Nucleus accumbens (tissue), 56 donors: ENCODE measurements at regions not wholly inside any gene's neighbourhood (a gene's known extent, or its start where the extent isn't known, plus 50 kb on each side); places are given as distances from the start of the nearest gene placed in this dataset.
"Not testable (repeated sequence)": the region's sequence is repeated elsewhere in the genome, so short reads cannot be mapped to it uniquely, and the experiment has no call there.

ENCODE experiments used
- DNase-seq, 56 donors: peaks; one replicate each; lab custom pipeline; 2025; lab: John Stamatoyannopoulos, UW

DNA sequence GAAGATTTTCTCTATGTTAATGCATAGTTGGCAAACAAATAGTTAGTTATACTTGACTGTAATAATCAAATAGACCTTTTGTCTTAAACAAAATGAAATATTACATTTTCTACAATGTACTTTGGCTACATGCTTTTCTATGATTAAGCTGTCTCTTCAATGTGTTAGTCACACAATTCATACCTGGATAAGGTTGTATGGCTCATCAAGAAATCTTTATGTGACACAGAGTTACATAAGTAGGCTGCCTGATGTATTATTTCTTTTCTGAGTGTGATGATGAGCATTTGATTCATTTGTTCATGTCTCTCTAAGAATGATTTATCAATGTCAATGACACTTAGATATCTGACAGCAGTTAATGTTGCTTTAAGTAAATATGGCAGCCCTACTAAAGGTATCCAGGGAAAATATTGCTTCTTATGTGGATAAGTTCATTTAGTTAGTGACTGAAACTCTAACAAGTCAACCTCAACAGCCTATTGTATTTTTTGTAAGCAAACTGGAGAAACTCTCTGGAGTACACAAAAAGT is 157.4 kb upstream of the SOX2 start:
- DNase-seq: no peak

DNA sequence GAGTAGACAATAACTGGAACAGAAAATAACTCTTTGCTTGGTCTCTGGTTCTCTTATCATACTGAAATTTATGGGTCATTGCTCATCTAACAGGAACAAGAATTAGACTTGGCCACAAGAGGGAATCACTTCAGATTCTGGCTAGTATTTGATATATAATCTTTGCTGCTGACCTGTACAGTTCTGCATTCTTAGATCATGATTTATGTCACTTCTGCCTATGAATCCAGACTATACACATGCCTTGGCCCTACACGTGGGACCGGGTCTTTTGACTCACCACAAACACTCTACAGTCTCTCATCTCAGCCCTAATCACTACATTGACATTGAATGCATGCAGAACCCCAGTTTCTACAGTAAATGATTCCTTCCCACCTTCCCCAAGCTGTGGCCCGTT is 162.5 kb upstream of the SOX2 start:
- DNase-seq: no peak

DNA sequence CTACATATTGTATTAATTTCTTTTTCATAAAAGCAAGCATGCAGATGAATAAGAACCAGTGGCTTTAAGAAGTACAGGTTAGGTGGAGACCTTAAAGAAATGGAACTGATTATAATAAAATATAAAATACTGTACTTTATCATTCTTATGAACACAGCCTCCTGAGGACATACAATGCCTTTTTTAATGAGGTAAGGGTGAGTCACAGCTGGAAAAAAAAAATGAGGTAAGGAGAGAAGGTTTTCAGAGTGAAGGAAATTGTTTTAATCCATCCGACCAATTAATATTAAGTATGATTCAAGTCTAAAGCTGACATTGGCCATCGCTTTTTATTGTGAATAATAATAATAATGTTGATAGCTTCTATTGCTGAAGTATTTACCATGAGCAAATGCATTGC is 170.3 kb upstream of the SOX2 start:
- no peak for DNase-seq

DNA sequence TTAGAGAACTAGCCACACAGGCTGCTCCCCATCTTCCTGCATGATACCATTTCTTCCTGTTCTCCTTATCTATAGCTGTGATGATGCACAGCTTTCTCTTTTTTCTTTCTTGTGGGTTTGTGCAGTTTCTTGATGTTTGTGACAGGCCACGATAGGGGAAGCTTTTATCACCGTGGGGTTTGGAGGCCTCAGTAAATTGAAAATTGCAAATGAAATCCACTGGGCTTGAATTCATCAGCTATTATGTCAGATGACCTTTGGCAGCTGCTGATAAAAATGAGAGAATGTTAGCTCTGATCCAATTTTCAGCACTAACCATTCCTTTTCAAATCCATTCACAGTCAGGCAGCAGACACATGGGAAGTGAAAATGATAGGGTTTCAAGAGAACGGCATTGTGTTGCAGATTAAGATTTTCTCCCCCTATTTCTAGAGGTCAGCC is 176.9 kb upstream of the SOX2 start:
- no peak for DNase-seq

DNA sequence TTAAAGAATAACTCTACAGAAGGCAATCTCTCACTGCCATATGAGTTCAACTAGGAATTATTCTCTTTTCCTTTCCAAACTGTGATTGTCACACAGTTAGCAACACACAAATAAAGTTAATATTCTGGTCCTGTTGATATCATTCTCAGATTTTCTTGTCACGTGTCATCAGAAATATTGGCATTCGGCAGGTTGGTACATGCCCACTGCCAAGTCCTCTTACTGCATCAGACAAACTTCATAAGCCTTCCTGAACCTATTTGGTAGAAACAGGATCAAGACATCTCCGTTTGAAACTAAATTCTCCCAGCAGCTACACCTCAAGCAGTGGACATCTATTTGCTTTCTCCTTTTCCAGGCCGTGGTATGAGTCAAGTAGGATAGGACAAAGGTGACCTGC is 177.9 kb upstream of the SOX2 start:
- no peak for DNase-seq

DNA sequence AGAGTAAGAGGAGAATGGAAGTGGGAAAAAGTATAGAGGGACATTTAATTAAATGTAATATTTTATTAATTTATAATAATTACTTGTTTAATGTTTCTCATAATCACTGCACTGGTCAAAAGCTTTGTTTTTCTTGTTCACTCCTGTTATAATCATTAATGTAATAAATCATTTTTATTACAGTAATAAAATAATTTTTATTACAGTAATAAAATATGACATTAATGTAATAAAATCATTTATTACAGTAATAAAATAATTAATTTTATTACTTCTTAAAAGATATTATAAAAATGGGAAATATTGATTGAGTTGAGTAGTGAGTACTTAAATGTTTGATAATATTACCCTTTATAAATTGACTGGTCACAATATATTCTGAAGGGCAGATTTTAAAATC is 181.1 kb upstream of the SOX2 start:
- no peak for DNase-seq

DNA sequence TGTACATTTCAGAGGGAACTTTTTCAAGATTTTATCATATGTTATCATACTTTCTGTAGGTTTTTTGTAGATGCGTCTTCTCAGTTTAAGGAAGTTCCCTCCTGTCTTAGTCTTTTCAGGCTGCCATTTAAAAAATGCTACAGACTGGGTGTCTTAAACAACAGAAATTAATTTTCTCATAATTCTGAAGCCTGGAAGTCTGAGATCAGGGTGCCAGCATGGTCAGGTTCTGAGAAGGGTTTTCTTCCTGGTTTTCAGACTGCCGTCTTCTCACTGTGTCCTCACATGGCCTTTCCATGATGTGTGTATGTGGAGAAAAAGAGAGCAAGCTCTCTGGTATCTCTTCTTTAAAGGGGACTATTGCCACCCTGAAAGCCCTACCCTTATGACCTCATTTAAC is 189.9 kb upstream of the SOX2 start:
- DNase-seq: no peak

DNA sequence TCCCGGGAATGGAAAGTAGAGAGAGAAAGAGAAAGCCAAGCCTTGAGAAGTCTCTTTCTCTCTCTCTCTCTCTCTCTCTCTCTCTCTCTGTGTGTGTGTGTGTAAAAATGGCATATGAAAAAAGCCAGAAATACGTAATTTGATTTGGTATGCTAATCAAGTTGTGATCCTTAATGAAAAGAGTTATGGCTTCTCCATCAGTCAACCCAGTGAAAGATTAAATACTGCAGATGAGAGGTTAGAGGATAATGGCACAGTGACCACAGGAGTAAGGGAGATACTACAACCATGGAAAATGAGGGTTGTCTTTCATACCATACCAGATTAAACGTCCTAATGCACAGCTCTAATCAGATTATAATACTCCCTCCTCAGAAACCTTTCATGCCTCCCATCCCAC is 193.5 kb upstream of the SOX2 start:
- DNase-seq: no peak

DNA sequence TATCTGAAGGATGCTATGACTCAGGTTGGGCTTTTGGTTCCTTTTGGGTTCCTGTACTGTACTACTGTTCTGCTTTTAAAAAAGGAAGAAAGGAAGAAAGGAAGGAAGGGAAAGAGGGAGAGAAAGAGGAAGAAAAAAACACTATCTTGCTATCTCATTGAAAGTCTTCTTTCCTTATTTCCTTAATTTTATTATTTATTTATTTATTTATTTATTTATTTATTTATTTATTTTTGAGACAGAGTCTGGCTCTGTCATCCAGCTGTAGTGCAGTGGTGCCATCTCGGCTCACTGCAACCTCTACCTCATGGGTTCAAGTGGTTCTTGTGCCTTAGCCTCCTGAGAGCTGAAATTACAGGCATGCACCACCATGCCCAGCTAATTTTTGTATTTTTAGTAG is 198.9 kb upstream of the SOX2 start:
- no peak for DNase-seq

DNA sequence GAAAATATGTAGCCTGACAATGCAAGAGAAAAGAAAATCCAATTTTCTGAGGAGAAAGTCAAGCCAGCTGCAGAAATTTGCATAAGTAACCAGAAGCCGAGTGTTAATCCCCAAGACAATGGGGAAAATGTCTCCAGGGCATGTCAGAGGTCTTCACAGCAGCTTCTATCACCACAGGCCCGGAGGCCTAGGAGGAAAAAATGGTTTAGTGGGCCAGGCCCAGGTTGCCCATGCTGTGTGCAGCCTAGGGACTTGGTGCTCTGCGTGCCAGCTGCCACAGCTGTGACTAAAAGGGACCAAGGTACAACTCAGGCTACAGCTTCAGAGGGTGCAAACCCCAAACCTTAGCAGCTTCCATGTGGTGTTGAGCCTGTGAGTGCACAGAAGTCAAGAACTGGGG is 201.2 kb upstream of the SOX2 start:
- no peak for DNase-seq

DNA sequence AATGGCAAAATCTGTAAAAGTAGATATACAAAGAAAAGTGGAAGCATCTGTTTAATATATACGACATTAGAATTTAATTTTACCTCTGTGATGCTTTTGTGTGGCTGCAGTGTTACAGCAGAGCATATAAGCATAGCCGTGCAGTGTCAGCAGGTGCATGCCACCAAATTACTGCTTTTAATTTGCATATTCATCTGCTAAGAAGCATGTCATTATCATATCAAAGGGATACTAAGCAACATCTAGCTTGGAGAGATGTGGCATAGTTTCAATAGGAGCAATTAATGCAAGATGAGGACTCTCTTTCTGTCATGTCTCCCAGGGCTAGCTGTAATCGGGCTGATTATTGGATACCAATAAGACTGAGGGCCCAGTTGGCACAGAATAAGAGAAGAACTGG is 214.4 kb upstream of the SOX2 start:
- DNase-seq: no peak

DNA sequence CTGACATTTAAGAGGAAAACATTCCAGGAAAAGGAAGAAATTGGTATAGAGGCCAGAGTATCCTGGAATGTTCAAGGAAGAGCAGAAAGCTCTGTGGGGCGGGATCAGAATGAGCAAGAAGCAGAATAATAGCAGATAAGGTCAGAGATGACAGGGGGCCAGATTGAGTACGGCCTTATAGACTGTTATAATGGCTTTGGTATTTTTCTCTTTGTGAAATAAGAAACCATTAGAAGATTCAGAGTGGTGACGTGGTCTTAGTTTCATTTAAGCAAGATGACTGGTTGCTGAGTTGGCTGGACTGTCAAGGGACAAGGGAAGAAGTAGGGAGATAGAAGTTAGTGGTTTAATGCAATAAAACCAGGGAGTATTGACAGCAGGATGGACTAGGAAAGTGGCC is 218.3 kb upstream of the SOX2 start:
- DNase-seq: no peak

DNA sequence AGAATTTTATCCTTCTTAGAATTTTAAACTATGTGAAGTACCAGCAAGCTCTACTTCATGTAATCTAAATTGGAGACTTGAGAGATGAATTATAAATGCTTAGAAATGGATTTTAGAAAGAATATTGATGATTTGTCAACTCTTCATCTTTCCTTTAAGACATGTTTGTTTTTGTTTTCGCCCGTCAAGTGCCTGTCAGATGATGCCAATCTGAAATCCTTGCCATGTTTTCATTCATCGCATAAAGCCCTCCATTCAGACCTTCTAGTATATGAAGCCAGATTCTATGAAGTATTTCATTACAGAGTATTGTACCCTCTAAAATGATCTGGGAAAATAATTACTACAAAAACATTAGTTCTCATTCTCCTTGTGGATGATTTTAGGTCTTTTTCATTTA is 223.2 kb upstream of the SOX2 start:
- DNase-seq: peak in 1 of 56 donors; percentile 6

DNA sequence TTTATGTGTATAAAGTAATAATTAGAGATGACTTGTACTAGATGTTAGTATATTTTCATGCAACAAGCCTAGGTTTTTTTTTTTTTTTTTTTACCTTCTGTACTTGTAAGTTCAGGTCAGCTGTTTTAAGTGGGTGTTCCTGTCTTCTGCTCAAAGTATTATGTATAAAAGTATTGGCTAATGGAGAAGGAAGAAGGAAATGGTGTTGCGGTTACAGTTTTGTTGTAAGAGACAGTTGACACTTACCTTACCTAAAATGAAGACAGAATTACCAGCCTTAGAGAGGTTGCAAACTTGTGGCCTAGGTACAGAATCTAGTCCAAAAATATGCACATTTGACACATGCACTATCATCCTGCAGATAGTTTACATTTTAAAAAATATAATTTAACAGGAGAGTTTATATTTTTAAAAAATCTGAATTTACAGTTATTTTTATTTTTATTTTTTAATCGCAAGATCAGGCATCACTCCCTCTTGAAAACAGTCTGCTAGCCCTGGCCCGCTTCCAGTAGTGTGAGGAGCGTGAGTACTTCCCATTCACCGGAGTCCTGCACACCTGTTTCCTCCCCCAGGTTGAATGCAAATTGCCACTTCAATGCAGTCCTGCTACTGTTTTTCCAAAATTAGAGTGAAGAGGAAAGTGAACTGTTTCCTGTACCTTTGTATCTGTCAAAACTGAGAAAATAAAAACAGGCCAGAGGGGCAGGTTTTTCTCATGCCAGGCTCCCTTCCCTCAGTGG is 224.3 kb upstream of the SOX2 start:
- peak in 4 of 56 donors; percentile 2 to 35 (median 16) for DNase-seq

DNA sequence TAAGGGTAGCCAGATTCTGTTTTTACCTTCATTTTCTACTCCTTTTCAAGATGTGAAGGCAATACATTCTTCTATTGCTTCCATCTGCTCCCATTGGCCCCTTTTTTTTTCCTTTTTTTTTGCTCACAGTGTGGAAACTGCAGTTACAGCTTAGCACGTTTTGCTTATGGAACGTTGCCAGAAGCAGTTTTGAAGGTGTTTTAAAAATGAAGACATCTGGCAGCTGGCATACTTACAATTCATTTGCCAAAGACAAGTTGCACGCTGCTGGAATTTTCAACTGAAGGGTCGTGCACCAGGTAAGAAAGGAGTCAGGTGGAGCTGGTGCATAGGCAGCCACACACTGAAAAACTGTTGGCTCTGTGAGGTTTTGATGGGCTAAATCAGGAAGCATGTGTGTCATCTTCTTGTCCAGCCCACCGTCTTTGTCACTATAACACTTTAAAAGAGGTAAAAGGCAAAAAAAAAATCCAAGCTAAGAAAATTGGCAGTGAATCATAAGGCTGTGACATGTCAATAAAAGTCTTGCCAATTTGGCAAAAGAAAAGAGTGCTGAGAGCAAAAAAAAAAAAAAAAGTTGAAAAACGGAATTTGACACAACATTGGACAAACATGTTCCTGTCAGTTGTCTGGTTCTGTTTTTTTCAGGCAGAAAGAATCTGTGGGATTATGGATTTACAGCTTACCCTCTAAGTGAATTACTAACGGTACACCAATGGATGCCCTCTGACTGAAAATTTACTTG is 225.4 kb upstream of the SOX2 start:
- peak in 3 of 56 donors; percentile 4 to 16 (median 8) for DNase-seq

DNA sequence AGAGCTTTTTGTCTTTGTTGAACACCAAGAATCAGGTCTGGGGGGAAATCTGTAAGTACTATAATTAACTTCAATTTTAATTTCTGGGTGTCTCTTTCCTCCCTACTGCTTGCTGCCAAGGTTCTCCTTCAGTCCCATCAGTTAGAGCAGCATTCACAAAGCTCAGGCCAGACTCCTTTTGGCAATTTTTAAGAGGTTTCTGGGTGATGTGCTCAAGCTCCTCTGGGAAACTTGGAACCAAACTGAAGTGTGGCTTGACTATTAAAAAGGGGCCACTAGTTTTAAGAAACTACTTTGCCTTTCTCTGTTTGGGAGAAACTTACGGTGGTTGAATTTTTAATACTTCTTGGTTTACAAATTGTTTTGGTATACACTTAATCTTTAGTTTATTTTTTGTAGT is 227.7 kb upstream of the SOX2 start:
- peak in 8 of 56 donors; percentile 3 to 42 (median 30) for DNase-seq

DNA sequence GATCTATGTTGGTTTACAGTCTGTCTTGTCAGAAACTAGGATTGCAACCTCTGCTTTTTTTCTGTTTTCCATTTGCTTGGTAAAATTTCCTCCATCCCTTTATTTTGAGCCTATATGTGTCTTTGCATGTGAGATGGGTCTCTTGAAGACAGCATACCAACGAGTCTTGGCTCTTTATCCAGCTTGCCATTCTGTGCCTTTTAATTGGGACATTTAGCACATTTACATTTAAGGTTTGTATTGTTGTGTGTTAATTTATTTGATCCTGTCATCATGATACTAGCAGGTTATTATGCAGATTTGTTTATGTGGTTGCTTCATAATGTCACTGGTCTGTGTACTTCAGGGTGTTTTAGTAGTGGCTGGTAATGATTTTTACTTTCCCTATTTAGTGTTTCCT is 236.6 kb upstream of the SOX2 start:
- not testable (repeated sequence) for DNase-seq

DNA sequence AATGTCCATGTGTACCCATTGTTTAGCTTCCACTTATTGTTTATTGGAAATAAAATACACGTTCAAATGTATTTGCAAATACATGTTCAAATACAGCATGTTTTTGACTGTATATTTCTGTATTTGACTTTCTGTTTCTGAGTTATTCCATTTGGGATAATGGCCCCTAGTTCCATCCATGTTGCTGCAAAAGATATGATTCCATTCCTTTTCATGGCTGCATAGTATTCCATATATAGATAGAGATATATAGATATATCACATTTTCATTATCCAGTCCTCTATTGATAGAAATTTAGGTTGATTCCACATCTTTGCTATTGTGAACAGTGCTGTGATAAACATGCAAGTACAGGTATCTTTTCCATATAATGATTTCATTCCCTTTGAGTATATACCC is 241.4 kb upstream of the SOX2 start:
- DNase-seq: no peak

DNA sequence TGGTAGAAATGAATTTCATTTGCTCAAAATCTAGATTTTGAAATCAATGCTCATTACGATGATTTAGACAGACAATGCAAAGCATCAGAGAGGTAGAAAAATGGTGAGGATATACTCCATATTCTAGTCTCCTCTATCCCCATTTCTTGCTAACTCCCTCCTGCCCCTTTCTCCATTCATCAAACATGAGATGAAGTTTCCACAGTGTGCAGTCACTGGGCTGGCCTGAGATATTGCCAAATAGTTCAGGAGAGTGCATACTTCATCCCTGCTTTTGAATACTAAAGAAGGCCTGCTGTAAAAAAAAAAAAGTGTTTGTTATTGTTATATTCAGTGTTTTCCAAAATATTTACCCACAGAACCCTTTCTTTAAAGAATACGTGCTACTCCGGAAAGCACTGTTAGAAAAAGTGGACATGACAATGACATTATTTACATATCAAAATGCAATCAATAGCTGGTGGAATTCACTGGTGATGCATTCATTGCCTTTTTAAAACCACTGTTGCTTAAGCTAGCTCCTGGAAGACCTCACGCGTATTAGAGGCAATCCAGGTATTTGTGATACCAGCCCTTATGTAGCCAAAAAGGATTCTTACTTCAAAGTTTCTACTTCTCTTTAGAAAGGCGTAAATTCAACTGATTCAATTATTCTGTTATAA is 247.6 kb upstream of the SOX2 start:
- peak in 1 of 56 donors; percentile 29 for DNase-seq

DNA sequence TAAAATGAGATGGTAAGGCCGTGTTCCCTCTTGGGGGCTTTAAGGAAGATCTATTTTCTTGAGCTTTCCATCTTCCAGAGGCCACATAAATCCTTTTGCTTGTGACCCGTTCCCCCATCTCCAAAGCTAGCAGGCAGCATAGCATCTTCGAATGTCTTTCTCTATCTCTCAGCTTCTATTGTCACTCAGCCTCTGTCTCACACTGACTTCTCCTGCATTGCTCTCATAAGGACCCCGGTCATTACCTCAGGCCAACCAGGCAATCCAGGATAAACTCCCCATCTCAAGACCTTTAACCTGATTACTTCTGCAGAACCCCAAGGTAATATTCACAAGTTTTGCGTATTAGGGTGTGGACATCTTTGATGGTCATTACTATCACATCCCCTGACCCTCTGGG is 250.3 kb upstream of the SOX2 start:
- peak in 2 of 56 donors; percentile 18 to 28 for DNase-seq

DNA sequence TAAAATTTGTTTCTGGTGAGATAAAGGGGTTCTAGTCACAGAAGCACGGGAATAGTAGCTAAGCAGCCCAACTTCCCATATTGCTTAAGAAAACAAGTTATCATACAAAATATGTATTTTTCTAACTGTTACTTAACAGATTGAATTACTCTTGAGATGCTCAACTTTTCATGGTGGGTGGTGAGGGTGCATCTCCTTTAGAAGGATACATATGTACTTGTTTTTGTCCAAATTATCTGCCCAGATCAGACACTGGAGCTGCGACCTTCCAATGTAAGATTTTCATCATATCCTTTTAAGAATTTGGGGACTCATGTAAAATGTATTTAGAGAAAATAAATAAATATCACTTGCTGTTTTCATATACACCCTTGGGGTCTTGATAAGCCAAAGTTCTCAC is 252.2 kb upstream of the SOX2 start:
- DNase-seq: no peak
